ENCODE measurements at regions not wholly inside any gene's neighbourhood (a gene's known extent, or its start where the extent isn't known, plus 50 kb on each side); places are given as distances from the start of the nearest gene placed in this dataset.

DNA sequence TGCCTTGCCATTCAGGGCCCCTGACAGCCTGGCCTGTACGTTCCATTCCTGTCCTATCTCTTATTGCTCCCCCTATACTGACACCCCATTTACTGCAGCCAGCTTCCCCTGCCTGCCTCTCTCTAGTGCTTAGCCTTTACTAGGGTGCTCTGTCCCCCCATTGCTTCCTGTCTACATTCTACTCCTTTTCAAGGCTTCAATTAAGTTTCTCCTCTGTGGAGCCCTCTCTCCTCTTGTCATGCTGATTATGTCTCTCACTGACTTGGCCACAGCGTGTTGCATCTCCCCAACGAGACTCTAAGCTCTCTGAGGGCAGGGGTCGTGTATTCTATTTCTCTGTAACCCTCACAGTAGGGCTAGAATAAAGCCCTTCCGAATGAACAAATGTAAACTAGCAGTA is 185.2 kb downstream of the RPLP1 start:
- Histone ChIP-seq H3K27me3 (ENCODE audit: control insufficient read depth, insufficient read depth, low read length) (no peaks in the 10 kb centered on the region), H3K4me3 (replicated peaks in 1 of 4; ENCODE audit: control extremely low read depth in 1 of 4, insufficient read depth in 1 of 4, low read depth in 3 of 4, low read length in 4 of 4) (no peak overlapping the region), H3K27ac (ENCODE audit: insufficient read depth, low read length) (no peak overlapping the region)

DNA sequence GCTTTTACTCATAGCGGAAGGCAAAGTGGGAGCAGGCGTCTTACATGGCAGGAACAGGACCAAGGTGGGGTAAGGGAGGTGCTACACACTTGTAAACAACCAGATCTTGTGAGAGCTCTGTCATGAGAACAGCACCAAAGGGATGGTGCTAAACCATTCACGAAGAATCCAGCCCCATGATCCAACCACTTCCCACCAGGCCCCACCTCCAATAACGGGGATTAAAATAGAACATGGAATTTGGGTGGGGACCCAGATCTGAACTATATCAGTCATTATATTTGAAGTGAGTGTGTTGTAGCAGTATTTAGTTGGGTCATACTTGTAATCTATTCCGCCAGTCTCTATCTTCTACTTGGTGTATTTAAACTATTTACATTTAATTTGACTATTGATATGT is 190.9 kb downstream of the RPLP1 start:
- H4K20me1 ChIP-seq (ENCODE audit: control insufficient read depth, extremely low read depth, insufficient read depth, low read length): no peaks in the 10 kb centered on the region
- H2AFZ ChIP-seq (ENCODE audit: low read length): no peak overlapping the region
- H3K4me2 ChIP-seq (ENCODE audit: extremely low read depth, insufficient read depth, low read length): no peak overlapping the region
- H3K27me3 ChIP-seq (ENCODE audit: control insufficient read depth, insufficient read depth, low read length): peaks cover 5% of the 10 kb centered on the region
- DNase-seq (ENCODE audit: low read depth in 2 of 2): no peak
- TF ChIP-seq, protein P1, sequence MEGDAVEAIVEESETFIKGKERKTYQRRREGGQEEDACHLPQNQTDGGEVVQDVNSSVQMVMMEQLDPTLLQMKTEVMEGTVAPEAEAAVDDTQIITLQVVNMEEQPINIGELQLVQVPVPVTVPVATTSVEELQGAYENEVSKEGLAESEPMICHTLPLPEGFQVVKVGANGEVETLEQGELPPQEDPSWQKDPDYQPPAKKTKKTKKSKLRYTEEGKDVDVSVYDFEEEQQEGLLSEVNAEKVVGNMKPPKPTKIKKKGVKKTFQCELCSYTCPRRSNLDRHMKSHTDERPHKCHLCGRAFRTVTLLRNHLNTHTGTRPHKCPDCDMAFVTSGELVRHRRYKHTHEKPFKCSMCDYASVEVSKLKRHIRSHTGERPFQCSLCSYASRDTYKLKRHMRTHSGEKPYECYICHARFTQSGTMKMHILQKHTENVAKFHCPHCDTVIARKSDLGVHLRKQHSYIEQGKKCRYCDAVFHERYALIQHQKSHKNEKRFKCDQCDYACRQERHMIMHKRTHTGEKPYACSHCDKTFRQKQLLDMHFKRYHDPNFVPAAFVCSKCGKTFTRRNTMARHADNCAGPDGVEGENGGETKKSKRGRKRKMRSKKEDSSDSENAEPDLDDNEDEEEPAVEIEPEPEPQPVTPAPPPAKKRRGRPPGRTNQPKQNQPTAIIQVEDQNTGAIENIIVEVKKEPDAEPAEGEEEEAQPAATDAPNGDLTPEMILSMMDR (conservative IDR thresholded peaks at IDR 0.05 in 1 of 2, IDR thresholded peaks at IDR 0.05 in 1 of 2; ENCODE audit: low read depth in 1 of 2, low read length in 2 of 2): no peak
- TF ChIP-seq EZH2 (IDR thresholded peaks at IDR 0.05; ENCODE audit: low read length, missing control alignments): no peak
- H3K9me3 ChIP-seq (ENCODE audit: control insufficient read depth, insufficient read depth, low read depth, low read length): no peaks in the 10 kb centered on the region
- H3K27ac ChIP-seq (ENCODE audit: insufficient read depth, low read length): no peak overlapping the region
- no peaks in the 10 kb centered on the region for H3K79me2 ChIP-seq (ENCODE audit: control insufficient read depth, insufficient read depth, low read length)
- no peaks in the 10 kb centered on the region for H3K4me1 ChIP-seq (ENCODE audit: control insufficient read depth, extremely low read depth, insufficient read depth, low read length)
- no peak overlapping the region for H3K4me3 ChIP-seq (replicated peaks in 1 of 4; ENCODE audit: control extremely low read depth in 1 of 4, insufficient read depth in 1 of 4, low read depth in 3 of 4, low read length in 4 of 4)
- H3K36me3 ChIP-seq (ENCODE audit: control insufficient read depth, insufficient read depth, low read length): no peaks in the 10 kb centered on the region
- no peak overlapping the region for H3K9ac ChIP-seq (ENCODE audit: insufficient read depth, low read length)

More for the DNA sequence above, 185.2 kb downstream of the RPLP1 start:
- Histone ChIP-seq H3K4me2 (ENCODE audit: extremely low read depth, insufficient read depth, low read length) (no peak overlapping the region), H3K36me3 (ENCODE audit: control insufficient read depth, insufficient read depth, low read length) (no peaks in the 10 kb centered on the region), H3K4me1 (ENCODE audit: control insufficient read depth, extremely low read depth, insufficient read depth, low read length) (no peaks in the 10 kb centered on the region), H3K9ac (ENCODE audit: insufficient read depth, low read length) (no peak overlapping the region), H2AFZ (ENCODE audit: low read length) (no peak overlapping the region), H3K79me2 (ENCODE audit: control insufficient read depth, insufficient read depth, low read length) (no peaks in the 10 kb centered on the region), H4K20me1 (ENCODE audit: control insufficient read depth, extremely low read depth, insufficient read depth, low read length) (no peaks in the 10 kb centered on the region), H3K9me3 (ENCODE audit: control insufficient read depth, insufficient read depth, low read depth, low read length) (no peaks in the 10 kb centered on the region)
- DNase-seq (ENCODE audit: low read depth in 2 of 2): no peak
- TF ChIP-seq, protein P1 (conservative IDR thresholded peaks at IDR 0.05 in 1 of 2, IDR thresholded peaks at IDR 0.05 in 1 of 2; ENCODE audit: low read depth in 1 of 2, low read length in 2 of 2): no peak
- no peak for TF ChIP-seq EZH2 (IDR thresholded peaks at IDR 0.05; ENCODE audit: low read length, missing control alignments)

DNA sequence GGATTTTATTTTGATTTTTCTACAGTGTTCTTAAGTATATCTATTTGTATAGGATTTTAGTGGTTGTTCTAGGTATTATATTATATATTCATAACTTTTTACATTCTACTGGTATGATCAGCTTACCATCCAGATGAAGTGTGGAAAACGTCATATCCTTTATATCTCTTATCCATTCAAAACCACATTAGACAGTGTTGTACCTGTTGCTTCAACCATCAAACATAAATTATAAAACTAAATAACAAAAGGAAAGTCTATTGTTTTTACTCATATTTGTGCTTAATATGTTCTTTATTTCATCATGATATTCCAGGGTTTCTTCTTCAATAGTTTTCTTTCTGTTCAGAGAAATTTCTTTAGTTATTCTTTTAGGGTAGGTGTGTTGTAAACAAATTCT is 191.4 kb downstream of the RPLP1 start:
- no peak for DNase-seq (ENCODE audit: low read depth in 2 of 2)
- H4K20me1 ChIP-seq (ENCODE audit: control insufficient read depth, extremely low read depth, insufficient read depth, low read length): no peaks in the 10 kb centered on the region
- H2AFZ ChIP-seq (ENCODE audit: low read length): no peak overlapping the region
- no peak overlapping the region for H3K4me2 ChIP-seq (ENCODE audit: extremely low read depth, insufficient read depth, low read length)
- H3K36me3 ChIP-seq (ENCODE audit: control insufficient read depth, insufficient read depth, low read length): no peaks in the 10 kb centered on the region
- H3K4me1 ChIP-seq (ENCODE audit: control insufficient read depth, extremely low read depth, insufficient read depth, low read length): no peaks in the 10 kb centered on the region
- H3K79me2 ChIP-seq (ENCODE audit: control insufficient read depth, insufficient read depth, low read length): no peaks in the 10 kb centered on the region
- H3K27me3 ChIP-seq (ENCODE audit: control insufficient read depth, insufficient read depth, low read length): peaks cover 7% of the 10 kb centered on the region
- no peak overlapping the region for H3K9ac ChIP-seq (ENCODE audit: insufficient read depth, low read length)
- no peaks in the 10 kb centered on the region for H3K9me3 ChIP-seq (ENCODE audit: control insufficient read depth, insufficient read depth, low read depth, low read length)
- no peak overlapping the region for H3K27ac ChIP-seq (ENCODE audit: insufficient read depth, low read length)
- H3K4me3 ChIP-seq (replicated peaks in 1 of 4; ENCODE audit: control extremely low read depth in 1 of 4, insufficient read depth in 1 of 4, low read depth in 3 of 4, low read length in 4 of 4): no peak overlapping the region
- TF ChIP-seq, protein P1 (conservative IDR thresholded peaks at IDR 0.05 in 1 of 2, IDR thresholded peaks at IDR 0.05 in 1 of 2; ENCODE audit: low read depth in 1 of 2, low read length in 2 of 2): no peak
- no peak for TF ChIP-seq EZH2 (IDR thresholded peaks at IDR 0.05; ENCODE audit: low read length, missing control alignments)
